GM12874 (cell line): ENCODE measurements at regions not wholly inside any gene's neighbourhood (a gene's known extent, or its start where the extent isn't known, plus 50 kb on each side); places are given as distances from the start of the nearest gene placed in this dataset.

Experiments
- CTCF ChIP-seq: IDR thresholded peaks from 2 replicates; pipeline ENCODE4 v1.5.1; 2011; ENCODE audit warnings: low read depth, mild to moderate bottlenecking, control low read depth, low read length, moderate library complexity; ENCODE audit not compliant: insufficient read depth

GRCh38 chr17:79251824-79252223, 177.2 kb downstream of the ENGASE start:
- no peak for TF ChIP-seq CTCF

- no peak for TF ChIP-seq CTCF
These were observed 175.4 kb downstream of the ENGASE start for GRCh38 chr17:79249929-79250521.

GRCh38 chr17:79248843-79249493, 174.3 kb downstream of the ENGASE start:
- no peak for TF ChIP-seq CTCF

GRCh38 chr17:79246225-79247190, 171.9 kb downstream of the ENGASE start:
- TF ChIP-seq CTCF = no peak

GRCh38 chr17:79244665-79245064, 170.0 kb downstream of the ENGASE start:
- TF ChIP-seq CTCF = no peak

GRCh38 chr17:79243996-79244395, 169.4 kb downstream of the ENGASE start:
- no peak for TF ChIP-seq CTCF

GRCh38 chr17:79243603-79243990, 169.0 kb downstream of the ENGASE start:
- no peak for TF ChIP-seq CTCF
